Inflammatory macrophage treated with lipopolysaccharide for 1 hour (primary cell): ENCODE measurements at regions not wholly inside any gene's neighbourhood (a gene's known extent, or its start where the extent isn't known, plus 50 kb on each side); places are given as distances from the start of the nearest gene placed in this dataset.

Source experiments
- DNase-seq, 2 donors: peaks; one replicate each; pipeline ENCODE4 v3.0.0-alpha.2; 2020 to 2022

DNA sequence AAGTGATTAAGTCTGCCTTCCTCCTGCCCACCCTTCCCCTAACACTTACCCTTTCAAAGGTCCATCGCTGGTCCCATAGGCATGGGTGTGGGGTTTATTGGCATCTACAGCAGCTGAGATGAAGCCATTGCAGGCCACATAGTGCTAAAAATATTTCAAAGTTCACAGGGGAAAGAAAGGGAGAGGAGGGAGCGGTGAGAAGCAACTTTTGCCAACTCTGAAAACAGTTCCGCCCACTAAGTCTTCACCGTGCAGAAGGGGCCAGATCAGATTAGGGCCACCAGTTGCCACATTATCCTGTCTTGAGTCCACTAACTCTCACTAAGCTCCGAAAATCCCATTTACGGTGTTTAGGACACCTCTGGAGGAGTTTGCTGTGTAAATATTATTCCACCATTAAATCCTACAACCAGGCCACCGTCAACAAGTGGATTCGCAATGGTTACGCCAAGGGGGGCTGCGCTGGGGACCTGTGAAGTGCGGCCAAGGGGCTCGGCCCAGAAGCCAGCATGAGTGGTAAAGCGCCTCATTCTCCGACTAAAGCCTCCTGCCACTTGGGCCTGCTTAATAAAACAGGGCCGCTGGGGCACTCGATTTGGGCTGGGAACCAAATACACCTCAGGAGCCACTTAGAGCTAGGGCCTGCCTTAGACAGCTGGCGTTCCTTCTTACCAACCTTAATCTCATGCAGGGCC, 534.9 kb downstream of the MIAT start:
- DNase-seq: no peak

GRCh38 chr22:27193215-27193614, 535.8 kb downstream of the MIAT start:
- no peak for DNase-seq

DNA sequence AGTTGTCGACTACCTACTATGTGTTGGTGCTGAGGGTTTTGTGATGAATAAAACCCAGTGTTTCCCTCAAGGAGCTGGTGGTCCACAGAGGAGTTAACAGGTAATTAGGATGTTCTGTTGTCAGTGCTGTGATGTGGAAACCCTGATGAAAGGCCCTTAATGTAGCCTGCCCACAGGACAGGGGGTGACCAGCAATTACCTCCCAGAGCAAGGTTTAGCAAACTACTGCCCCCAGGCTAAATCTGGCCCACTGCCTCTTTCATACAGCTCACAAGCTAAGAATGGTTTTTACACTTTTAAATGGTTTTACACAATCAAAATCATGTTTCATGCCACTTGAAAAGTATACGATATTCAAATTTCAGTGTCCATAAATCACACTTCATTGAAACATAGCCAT, 536.2 kb downstream of the MIAT start:
- no peak for DNase-seq

DNA sequence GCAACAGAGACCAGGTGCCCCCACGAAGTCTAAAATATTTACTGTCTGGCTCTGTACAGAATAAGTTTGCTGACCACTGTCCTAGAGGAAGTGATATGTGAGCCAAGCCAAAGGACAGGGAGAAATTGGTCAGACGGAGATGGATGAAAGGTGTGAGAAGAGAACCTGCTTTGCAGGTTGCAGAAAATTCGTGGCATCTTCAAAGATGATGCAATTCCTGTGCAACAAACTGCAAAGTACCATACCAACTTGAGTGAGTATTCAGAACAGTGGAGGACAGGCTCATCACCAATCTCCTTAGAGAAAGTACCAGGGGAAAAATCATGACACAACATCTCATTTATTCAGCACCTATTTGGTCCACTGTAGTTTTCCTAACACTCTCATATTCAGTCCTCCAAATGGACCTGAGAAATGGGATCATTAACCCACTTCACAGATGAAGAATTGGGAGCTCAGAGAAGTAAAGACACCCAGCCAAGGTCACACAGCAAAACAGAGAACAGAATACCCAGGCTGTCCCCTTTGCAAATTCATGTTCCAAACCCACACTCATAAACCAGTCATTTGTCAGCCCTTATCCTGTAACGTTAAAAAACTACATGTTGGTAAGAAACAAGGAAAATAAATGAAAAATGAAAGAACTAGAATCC, 536.8 kb downstream of the MIAT start:
- DNase-seq: no peak

- no peak for DNase-seq
These were observed 537.7 kb downstream of the MIAT start for GRCh38 chr22:27195094-27195493.

DNA sequence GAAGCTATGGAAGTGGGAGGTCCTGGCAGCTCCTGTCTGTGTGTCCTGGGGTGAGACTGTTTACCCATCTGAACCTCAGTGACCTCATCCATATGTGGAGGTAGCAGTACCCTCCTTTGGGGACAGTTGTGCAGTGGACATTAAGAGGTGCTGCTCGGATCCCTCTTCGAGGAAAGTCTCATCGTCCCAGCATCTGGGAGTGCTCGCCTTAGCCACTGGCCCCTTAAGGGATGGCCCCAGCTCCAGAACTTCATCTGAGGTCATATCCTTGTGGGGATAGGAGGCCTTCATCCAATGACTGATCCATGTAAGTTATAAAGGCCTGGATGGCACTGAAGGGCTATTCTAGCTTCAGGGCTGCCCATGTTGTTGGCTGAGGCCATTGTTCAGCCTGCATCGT, 538.1 kb downstream of the MIAT start:
- no peak for DNase-seq

DNA sequence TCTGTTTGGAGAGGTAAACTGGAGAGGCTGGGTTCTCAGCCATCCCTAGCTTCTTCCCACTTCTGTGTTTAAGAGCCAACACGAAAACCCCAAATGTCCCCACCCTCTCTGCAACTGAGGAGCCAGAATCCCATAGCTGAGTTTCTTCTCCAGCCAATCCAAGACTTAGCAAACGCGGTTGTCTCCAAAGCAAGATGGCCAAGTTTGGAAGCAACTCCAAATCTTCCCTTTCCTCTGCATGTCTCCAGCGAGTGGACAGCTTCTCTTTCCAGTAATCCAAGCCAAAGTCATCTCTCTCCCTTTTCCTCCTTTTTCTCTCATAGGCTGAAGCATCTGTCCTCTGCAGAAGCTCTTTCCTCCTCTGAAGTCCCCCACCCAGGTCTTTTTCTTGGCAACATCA, 539.2 kb downstream of the MIAT start:
- DNase-seq: no peak

DNA sequence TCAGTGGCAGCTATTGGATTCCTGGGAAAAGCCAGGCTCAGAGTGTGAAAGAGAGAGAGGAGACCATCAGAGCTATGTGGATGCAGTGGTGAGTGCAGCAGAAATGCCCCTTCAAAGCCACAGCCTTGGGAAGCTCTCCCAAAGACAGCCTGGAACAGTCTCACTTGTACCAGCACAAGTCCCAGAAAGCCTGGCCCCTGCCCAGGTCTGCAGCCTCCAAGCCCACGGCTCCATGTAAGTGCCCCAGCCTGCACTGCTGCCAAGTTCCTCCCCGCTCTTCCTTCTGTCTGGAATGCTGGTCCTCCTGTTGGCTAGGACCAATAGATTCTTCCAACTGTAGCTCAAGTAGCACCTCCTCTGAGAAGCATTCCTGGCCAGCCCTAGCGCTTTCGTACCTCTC, 539.7 kb downstream of the MIAT start:
- no peak for DNase-seq

DNA sequence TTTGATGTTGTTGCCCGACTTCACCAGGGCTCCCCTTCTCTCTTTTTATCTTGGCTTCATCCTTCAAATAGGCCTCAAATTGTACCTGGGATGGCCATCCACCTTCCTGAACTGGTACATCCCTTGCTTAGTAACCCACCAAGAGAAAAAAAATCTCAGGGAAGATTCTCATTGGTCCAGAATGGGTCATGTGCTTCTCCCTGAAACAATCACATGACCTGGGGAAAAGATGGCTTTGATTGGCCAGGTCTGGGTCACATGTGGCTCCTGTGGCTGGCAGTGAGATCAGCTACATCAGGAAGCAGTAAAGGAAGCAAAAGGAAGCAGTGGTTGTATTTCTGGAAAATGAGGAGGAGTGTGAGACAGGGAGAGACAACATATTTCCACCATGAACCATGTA, 540.2 kb downstream of the MIAT start:
- no peak for DNase-seq

GRCh38 chr22:27198518-27199035, 541.2 kb downstream of the MIAT start:
- no peak for DNase-seq

GRCh38 chr22:27199354-27199753, 542.0 kb downstream of the MIAT start:
- no peak for DNase-seq

- no peak for DNase-seq
These were observed 543.9 kb downstream of the MIAT start for GRCh38 chr22:27201276-27201675.

DNA sequence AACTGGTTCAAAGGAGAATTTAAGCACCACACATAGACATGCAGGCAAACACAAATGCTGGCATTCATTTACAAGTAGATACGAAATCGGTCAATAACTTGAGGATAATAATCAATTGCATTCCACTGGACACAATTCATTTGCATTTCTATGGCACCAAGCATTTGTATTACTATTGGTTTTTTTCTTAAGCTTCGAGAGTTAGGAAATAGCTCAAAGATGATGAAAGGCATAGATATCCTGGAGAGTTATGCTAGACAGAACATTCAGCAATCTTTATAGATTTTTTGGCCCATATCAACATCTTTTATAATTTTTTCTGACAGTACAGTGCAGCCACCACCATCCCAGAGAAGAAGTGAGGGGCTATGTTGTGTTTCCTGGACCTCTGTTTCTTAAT, 544.4 kb downstream of the MIAT start:
- no peak for DNase-seq

GRCh38 chr22:27203276-27203660, 545.9 kb downstream of the MIAT start:
- no peak for DNase-seq

DNA sequence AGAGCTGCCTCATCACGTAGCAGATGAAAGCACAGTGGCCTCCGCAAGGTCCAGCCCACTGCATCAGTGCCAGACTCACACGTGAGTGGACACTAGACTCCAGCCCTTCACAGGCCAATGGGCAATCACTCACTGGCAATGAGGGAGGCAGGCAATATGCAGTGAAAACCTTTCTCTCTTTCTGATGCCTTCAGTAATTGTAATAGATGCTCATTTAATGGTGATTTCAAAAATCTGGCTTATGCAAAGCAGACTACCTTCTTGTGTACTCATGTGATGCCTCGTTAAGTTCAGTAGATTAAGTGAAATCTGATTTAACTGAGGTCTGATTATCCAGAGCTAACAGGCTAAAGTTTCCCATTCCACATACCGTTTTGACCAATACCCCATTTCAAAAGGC, 546.9 kb downstream of the MIAT start:
- no peak for DNase-seq

- DNase-seq: no peak
These were observed 547.4 kb downstream of the MIAT start for GRCh38 chr22:27204817-27205216.

- DNase-seq: no peak
These were observed 548.3 kb downstream of the MIAT start for GRCh38 chr22:27205492-27206373.

- no peak for DNase-seq
These were observed 549.2 kb downstream of the MIAT start for GRCh38 chr22:27206374-27207133.

GRCh38 chr22:27207266-27207665, 549.9 kb downstream of the MIAT start:
- DNase-seq: no peak

GRCh38 chr22:27207907-27208306, 550.5 kb downstream of the MIAT start:
- no peak for DNase-seq

GRCh38 chr22:27210111-27210730, 552.8 kb downstream of the MIAT start:
- DNase-seq: no peak

GRCh38 chr22:27212102-27212501, 554.7 kb downstream of the MIAT start:
- no peak for DNase-seq
